Activated CD8-positive, alpha-beta T cell treated with anti-CD3 and anti-CD28 coated beads, Interleukin-2, amount 10 ng/mL, durations not matched to agents 7 days and 5 days (primary cell): ENCODE measurements at regions not wholly inside any gene's neighbourhood (a gene's known extent, or its start where the extent isn't known, plus 50 kb on each side); places are given as distances from the start of the nearest gene placed in this dataset.

Source experiments
- ATAC-seq: fragments of 150-1000 bp; cut with Tn5 transposase; one replicate; pipeline ENCODE4 v1.10.0; 2021; ENCODE audit warnings: moderate library complexity
- CTCF ChIA-PET: fragments of 350-600 bp; sonication (Branson Sonifier 250); formaldehyde crosslinking; loops from one replicate; lab custom pipeline; 2021; ENCODE audit warnings: antibody characterized with exemption; lab: Charles Lee
- POLR2A ChIA-PET: fragments of 350-600 bp; sonication (Branson Sonifier 250); formaldehyde crosslinking; loops from one replicate; lab custom pipeline; 2021; ENCODE audit warnings: antibody characterized with exemption; lab: Charles Lee
- DNase-seq: peaks from one replicate; pipeline ENCODE4 v3.0.0-alpha.2; 2020
- H3K27ac Mint-ChIP-seq: one replicate; pipeline ENCODE4 v1.8.0; 2021; ENCODE audit warnings: mild to moderate bottlenecking, mixed read lengths
- H3K27me3 Mint-ChIP-seq: one replicate; pipeline ENCODE4 v1.8.0; 2021; ENCODE audit warnings: low read depth, mixed read lengths
- H3K36me3 Mint-ChIP-seq: one replicate; pipeline ENCODE4 v1.8.0; 2021; ENCODE audit warnings: low read depth, mixed read lengths
- H3K4me1 Mint-ChIP-seq: one replicate; pipeline ENCODE4 v1.8.0; 2021; ENCODE audit warnings: low read depth, mixed read lengths
- H3K4me3 Mint-ChIP-seq: one replicate; pipeline ENCODE4 v1.8.0; 2021; ENCODE audit warnings: mild to moderate bottlenecking, mixed read lengths
- H3K9me3 Mint-ChIP-seq: one replicate; pipeline ENCODE4 v1.8.0; 2022; ENCODE audit warnings: mixed read lengths; ENCODE audit not compliant: insufficient read depth

DNA sequence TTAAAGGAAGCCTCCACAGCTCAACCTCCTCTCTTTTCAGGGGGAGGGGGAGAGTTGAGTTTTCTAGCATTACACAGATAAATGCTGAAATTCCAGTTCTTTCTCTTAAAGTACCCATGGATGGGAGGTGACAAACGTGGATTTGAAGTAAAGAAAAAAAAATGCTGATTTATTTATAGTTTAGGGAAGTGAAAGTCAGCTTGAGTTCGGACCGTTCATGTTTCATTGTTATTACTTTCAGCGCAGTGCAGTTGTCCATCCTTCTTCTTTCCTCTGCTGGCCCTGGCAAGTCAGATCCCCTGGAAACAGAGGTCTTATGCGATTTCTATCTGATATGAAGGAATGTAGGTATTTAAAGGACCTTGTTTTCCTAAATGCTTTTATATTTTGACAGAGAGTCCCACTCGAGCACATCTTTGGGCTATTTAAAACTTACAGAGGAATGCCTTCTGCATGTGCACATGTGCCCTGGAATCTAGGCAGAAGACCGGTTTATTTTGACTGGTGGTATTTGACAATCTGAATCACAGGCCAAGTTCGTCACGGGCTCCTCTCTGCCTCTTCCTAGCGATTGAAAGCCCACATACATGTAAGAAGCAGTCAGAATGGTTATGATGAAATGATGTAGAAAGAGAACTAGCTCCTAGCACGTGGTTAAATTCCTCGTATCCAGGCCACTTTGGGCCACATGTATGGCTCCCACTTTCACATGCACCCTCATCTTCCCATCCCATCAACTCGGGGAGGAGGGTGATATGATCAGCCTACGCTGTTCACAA is 385.2 kb upstream of the KLF4 start:
- no peaks in the 10 kb centered on the region for H3K9me3 Mint-ChIP-seq
- POLR2A ChIA-PET, result no interaction called here
- DNase-seq (no peak), ATAC-seq (no peak)
- no peaks in the 10 kb centered on the region for H3K36me3 Mint-ChIP-seq
- no peak overlapping the region for H3K27ac Mint-ChIP-seq
- CTCF ChIA-PET, result no interaction called here
- no peak overlapping the region for H3K4me3 Mint-ChIP-seq
- H3K27me3 Mint-ChIP-seq, result no peaks in the 10 kb centered on the region
- H3K4me1 Mint-ChIP-seq, result no peaks in the 10 kb centered on the region

DNA sequence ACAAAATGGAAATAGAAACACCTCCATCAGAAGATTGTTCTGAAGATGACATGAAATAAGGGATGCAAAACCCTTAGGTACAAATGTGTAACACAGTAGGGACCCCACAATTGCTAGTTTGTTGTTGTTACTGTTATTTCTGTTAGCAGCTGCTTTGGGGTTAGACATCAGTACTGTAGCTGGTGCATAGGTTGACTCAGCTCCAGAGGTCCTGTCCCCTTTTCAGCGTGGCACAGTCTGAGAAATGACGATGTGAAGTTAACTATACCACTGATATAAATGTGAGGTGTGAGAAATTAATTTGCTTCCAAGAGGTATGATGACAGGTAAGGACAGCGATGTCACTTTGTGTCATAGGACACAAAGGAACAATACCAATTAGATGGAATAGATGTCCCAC is 384.6 kb upstream of the KLF4 start:
- ATAC-seq, result no peak
- Mint-ChIP-seq H3K4me1 (no peaks in the 10 kb centered on the region), H3K27me3 (no peaks in the 10 kb centered on the region), H3K4me3 (no peak overlapping the region), H3K27ac (no peak overlapping the region), H3K9me3 (no peaks in the 10 kb centered on the region), H3K36me3 (no peaks in the 10 kb centered on the region)
- ChIA-PET POLR2A (no interaction called here), CTCF (no interaction called here)
- DNase-seq, result no peak

DNA sequence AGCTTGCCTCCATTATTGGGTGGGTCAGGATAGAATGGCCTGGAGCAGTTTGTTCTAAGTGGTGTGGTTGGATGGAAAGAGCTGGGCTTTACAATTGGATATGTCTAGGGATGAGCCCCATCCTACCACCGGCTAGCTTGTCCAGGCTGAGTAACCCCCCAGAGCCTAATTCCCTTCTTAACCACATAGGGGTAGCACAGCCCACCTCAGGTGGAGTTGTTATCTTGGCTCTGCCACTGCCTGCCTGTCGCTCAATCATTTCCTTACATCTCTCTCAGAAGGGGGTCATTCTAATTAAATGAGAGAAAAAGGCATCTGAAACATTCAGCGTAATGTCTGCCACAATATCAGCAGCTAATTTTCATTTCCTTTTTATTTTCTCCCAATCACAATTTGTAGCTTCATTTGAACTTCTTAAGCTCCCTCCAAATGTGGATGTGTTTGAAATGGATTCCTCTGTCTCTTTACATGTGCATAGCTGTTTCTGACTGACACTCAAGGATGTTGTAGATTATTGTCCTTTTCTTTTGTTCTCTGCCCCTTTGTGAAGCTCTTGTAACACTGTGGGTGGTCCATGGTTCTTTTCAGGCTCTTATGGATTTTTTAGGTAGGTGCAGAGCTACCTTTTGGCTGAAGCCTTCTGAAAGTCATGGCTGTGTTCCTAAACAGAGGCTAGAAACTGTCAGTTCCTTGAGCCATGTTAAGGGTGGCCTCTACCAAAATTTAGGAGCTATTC is 383.1 kb upstream of the KLF4 start:
- Mint-ChIP-seq H3K27ac (no peak overlapping the region), H3K9me3 (no peaks in the 10 kb centered on the region), H3K36me3 (no peaks in the 10 kb centered on the region), H3K4me3 (no peak overlapping the region), H3K4me1 (no peaks in the 10 kb centered on the region), H3K27me3 (no peaks in the 10 kb centered on the region)
- POLR2A ChIA-PET, result no interaction called here
- DNase-seq (no peak), ATAC-seq (no peak)
- CTCF ChIA-PET, result no interaction called here

DNA sequence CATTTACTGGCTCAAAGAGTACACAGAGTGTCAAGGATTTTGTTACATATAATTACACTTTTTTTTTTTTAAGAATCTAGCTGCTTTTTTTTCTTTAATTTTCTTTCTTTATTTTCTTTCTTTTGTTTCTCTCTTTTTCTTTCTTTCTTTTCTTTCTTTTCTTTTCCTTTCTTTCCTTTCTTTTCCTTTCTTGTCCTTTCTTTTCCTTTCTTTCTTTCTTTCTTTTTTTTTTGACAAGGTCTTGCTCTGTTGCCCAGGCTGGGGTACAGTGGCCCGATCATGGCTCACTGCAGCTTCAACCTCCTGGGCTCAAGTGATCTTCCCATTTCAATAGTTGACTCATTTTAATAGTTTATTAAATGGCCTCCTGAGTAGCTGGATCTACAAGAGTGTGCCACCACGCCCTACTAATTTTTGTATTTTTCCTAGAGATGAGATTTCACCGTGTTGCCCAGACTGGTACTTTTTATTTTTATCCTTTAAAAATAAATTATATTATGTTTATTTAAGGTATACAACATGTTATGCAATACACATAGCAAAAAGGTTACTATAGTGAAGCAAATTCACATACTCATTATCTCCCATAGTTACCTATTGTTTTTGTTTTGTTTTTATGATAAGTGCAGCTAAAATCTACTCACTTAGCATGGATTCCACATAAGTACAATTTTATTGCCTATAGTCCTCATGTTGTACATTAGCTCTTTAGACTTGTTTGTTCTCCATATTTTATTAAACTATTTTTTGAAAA is 381.5 kb upstream of the KLF4 start:
- Mint-ChIP-seq H3K4me1 (no peaks in the 10 kb centered on the region), H3K9me3 (no peaks in the 10 kb centered on the region), H3K27ac (no peak overlapping the region), H3K27me3 (no peaks in the 10 kb centered on the region), H3K4me3 (no peak overlapping the region), H3K36me3 (no peaks in the 10 kb centered on the region)
- ATAC-seq (no peak), DNase-seq (no peak)
- CTCF ChIA-PET, result no interaction called here
- POLR2A ChIA-PET, result no interaction called here

DNA sequence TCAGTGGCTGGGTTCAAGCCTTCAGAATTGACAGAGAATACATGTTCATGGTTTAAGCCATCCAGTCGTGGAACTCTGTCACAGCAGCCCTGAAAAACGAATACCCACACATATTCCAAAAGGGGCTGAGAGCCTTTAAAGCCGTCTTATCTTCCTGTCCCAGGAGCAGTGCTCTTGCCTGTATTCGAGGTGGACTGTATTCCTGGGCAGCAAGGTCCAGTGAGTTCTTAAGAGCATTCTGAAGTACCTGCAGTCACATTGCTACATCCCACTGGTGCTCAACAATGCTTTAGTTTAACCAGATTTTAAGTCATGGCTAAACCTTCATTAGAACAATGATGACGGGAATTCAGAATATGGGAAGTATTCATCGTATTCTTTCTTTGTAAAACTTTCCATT is 380.7 kb upstream of the KLF4 start:
- POLR2A ChIA-PET, result no interaction called here
- H3K36me3 Mint-ChIP-seq, result no peaks in the 10 kb centered on the region
- CTCF ChIA-PET, result no interaction called here
- no peak for ATAC-seq
- H3K4me1 Mint-ChIP-seq, result no peaks in the 10 kb centered on the region
- no peak overlapping the region for H3K4me3 Mint-ChIP-seq
- no peak for DNase-seq
- H3K9me3 Mint-ChIP-seq, result no peaks in the 10 kb centered on the region
- no peaks in the 10 kb centered on the region for H3K27me3 Mint-ChIP-seq
- no peak overlapping the region for H3K27ac Mint-ChIP-seq

DNA sequence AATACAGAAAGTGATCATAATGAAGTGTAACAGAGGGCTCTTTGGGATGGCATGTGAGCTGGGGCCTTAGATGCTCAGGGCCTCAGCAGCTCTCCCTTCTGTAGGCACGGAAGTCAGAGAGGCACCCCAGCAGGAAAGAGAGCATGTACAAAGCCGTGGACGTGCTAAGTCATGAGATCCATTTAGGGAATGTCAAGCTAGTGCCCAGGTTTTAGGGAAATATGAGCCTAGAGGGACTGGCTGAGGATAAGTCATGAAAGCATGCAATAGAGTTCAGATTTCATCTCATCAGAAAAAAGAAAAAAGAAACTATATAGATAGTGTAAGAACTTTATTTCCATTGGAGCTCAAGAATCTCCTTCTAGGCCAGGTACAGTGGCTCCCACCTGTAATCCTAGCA is 379.5 kb upstream of the KLF4 start:
- no peak for ATAC-seq
- CTCF ChIA-PET, result no interaction called here
- Mint-ChIP-seq H3K4me1 (no peaks in the 10 kb centered on the region), H3K36me3 (no peaks in the 10 kb centered on the region), H3K4me3 (no peak overlapping the region), H3K9me3 (no peaks in the 10 kb centered on the region), H3K27me3 (no peaks in the 10 kb centered on the region), H3K27ac (no peak overlapping the region)
- DNase-seq, result no peak
- POLR2A ChIA-PET, result no interaction called here

DNA sequence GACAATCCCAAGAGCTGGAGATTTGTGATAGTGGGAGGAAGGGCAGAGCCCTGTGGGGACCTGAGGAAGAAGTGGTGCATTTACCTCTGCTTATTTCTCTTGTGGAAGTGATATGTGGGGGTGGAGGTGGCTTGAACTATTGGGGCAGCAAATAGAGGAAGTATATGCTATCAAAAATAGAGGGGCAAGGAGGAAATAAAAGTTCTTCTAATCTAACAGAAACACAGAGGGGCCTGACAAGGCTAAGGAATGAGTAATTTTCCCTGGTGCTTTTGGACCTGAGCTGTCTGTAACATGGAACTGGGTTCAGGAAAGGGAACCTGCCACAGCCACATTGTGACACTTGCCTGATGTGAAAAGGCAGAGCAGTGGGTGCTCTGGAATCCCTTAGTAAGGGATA is 378.6 kb upstream of the KLF4 start:
- Mint-ChIP-seq H3K4me3 (no peak overlapping the region), H3K27ac (no peak overlapping the region), H3K27me3 (no peaks in the 10 kb centered on the region), H3K36me3 (no peaks in the 10 kb centered on the region), H3K4me1 (no peaks in the 10 kb centered on the region), H3K9me3 (no peaks in the 10 kb centered on the region)
- ATAC-seq (no peak), DNase-seq (no peak)
- ChIA-PET POLR2A (no interaction called here), CTCF (no interaction called here)

DNA sequence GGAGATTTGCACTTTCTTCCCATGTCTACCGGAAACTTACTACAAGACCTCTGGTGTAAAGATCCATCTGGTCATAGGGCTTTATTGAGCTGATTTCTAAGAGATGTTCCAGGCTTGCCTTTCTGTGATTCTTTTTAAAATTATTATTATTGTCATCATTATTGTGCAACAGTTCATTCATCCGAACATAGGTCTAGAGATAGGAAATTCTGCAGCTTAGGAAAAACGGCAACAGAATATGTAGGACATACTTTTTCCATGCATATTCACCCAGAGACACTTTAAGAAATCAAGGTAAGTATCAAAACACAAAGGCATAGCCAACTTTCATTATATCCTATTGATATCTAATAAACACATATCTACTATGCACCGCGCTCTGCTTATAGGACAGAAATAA is 378.2 kb upstream of the KLF4 start:
- ChIA-PET POLR2A (no interaction called here), CTCF (no interaction called here)
- ATAC-seq, result no peak
- no peak for DNase-seq
- H3K27ac Mint-ChIP-seq, result no peak overlapping the region
- no peaks in the 10 kb centered on the region for H3K27me3 Mint-ChIP-seq
- no peaks in the 10 kb centered on the region for H3K4me1 Mint-ChIP-seq
- H3K4me3 Mint-ChIP-seq, result no peak overlapping the region
- no peaks in the 10 kb centered on the region for H3K9me3 Mint-ChIP-seq
- H3K36me3 Mint-ChIP-seq, result no peaks in the 10 kb centered on the region

DNA sequence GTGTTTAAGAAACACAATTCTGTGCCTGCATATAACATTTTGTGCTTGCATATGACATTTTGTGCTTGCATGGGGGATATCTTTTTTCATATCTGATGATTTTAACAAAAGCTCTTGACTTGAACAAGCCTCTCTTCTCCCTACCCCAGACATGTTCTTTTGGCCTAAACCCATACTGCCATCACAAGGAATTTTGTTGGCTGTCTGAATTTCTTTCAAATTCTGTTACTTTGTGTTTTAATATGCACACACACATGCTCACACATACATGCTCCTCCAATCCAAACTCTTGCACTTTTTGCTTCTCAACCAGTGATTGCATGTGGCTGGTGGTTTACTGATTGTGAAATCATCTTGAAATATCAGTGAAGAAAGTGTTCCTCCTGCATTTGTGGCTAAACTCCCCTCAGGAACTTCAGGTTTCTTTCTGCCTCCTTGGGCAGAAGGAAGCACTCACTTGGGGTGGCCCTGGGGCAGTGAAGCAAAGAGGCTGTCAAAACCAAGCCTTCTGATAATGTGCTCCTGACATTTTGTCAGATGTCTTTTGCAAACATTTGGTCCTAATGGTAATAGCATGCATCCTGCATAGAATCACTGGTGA is 377.2 kb upstream of the KLF4 start:
- Mint-ChIP-seq H3K4me1 (no peaks in the 10 kb centered on the region), H3K4me3 (no peak overlapping the region), H3K27me3 (no peaks in the 10 kb centered on the region), H3K36me3 (no peaks in the 10 kb centered on the region), H3K9me3 (no peaks in the 10 kb centered on the region), H3K27ac (no peak overlapping the region)
- ChIA-PET POLR2A (no interaction called here), CTCF (no interaction called here)
- no peak for DNase-seq
- no peak for ATAC-seq

DNA sequence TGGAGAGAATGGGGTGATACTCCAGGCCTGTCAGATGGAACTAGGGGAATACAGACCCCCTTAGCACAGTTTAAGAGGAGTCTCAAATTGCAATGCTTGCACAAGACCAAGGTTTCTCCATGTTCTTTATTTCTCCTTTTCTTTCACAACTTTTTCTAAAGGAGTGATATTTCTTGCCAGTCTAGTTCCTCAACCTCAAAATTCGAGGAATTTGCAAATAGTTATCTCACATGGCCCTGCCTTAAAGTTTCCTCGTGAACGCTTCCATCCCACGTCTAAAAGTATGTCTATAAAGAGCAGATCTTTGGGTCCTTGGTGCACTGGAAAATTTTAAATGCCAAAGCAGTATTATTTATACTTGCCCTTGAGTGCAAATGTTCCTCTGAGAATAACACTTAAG is 373.8 kb upstream of the KLF4 start:
- CTCF ChIA-PET, result no interaction called here
- Mint-ChIP-seq H3K4me1 (no peaks in the 10 kb centered on the region), H3K27ac (no peak overlapping the region), H3K27me3 (no peaks in the 10 kb centered on the region), H3K9me3 (no peaks in the 10 kb centered on the region), H3K36me3 (no peaks in the 10 kb centered on the region), H3K4me3 (no peak overlapping the region)
- POLR2A ChIA-PET, result no interaction called here
- DNase-seq (no peak), ATAC-seq (no peak)

DNA sequence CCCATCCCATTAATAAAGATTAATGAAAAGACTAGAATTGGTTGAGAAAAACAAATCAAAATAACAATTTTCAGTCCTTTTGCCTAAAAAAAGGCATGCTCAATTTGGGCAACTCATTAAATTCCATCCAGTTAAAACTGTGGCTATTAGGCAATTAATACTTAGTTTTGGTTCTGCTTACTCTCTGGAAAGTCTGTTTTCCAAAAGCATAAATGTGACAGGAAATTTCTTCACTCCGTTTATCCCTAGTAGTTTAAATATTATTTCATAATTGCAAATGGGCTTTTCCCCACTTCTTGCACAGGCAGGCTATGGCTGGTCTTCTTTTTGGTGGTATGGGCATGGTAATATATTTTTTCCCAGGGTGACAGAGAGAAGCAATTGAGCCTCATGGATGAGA is 373.3 kb upstream of the KLF4 start:
- POLR2A ChIA-PET, result no interaction called here
- H3K9me3 Mint-ChIP-seq, result no peaks in the 10 kb centered on the region
- ATAC-seq (no peak), DNase-seq (no peak)
- H3K27me3 Mint-ChIP-seq, result no peaks in the 10 kb centered on the region
- H3K4me1 Mint-ChIP-seq, result no peaks in the 10 kb centered on the region
- CTCF ChIA-PET, result no interaction called here
- H3K27ac Mint-ChIP-seq, result no peak overlapping the region
- no peak overlapping the region for H3K4me3 Mint-ChIP-seq
- H3K36me3 Mint-ChIP-seq, result no peaks in the 10 kb centered on the region

DNA sequence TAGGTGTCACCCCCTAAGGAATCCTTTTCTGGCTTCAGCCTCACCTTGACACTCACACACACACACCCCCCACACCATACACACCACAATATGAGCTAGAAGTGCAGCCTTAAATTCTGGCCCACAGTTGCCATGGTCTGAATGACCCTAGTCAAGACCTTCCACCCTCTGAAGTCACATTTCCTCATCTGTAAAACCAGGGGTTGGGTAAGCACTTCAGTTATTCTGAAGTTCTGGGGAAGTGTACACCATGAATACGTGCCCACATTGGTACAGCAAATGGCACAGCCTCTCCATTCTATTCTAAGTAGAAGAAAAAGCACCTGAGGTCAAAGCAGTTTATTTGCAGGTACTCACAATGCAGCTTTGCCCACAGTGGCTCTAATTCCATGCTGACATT is 372.8 kb upstream of the KLF4 start:
- Mint-ChIP-seq H3K9me3 (no peaks in the 10 kb centered on the region), H3K27me3 (no peaks in the 10 kb centered on the region), H3K36me3 (no peaks in the 10 kb centered on the region), H3K27ac (no peak overlapping the region), H3K4me3 (no peak overlapping the region), H3K4me1 (no peaks in the 10 kb centered on the region)
- no peak for ATAC-seq
- POLR2A ChIA-PET, result no interaction called here
- CTCF ChIA-PET, result no interaction called here
- no peak for DNase-seq
